Endothelial cell of umbilical vein (primary cell): ENCODE measurements at regions not wholly inside any gene's neighbourhood (a gene's known extent, or its start where the extent isn't known, plus 50 kb on each side); places are given as distances from the start of the nearest gene placed in this dataset.

Source experiments
- BruUV-seq: library from RNA; stranded (reverse); fragments of 400-500 nt; replicated peaks from 2 replicates; lab custom pipeline; 2021; lab: Mats Ljungman, UMichigan
- CTCF ChIA-PET: fragments of 300-600, 350-600 bp; sonication (Branson Sonifier 250); formaldehyde crosslinking; loops from one replicate; lab custom pipeline; 2021; ENCODE audit warnings: antibody characterized with exemption, inconsistent platforms; lab: Charles Lee
- POLR2A ChIA-PET: fragments of 300-600, 350-600 bp; sonication (Branson Sonifier 250); formaldehyde crosslinking; loops from one replicate; lab custom pipeline; 2021; ENCODE audit warnings: antibody characterized with exemption, inconsistent platforms; lab: Charles Lee
- DNase-seq: peaks from one replicate; pipeline ENCODE4 v3.0.0-alpha.2; 2011; ENCODE audit warnings: low read depth, low spot score
- FAIRE-seq: peaks from 2 replicates; lab custom pipeline; 2011; peaks lifted over from hg19 to GRCh38; lab: Jason Lieb, UNC
- H2AFZ ChIP-seq: 2 replicates; pipeline ENCODE4 v1.6.0; 2012; ENCODE audit warnings: low read depth, low read length, control low read depth, inconsistent platforms
- H3K27ac ChIP-seq: 2 replicates; pipeline ENCODE4 v1.5.1; 2011; ENCODE audit warnings: low read depth, mild to moderate bottlenecking, control low read depth, low read length, moderate library complexity; ENCODE audit not compliant: insufficient read depth
- H3K27me3 ChIP-seq, 2 experiments: 2 replicates each; pipeline versions ENCODE4 v1.6.0 to v1.6.1; 2011; ENCODE audit warnings: low read length in 2 of 2, mixed read lengths in 1 of 2; ENCODE audit not compliant: control insufficient read depth in 2 of 2, insufficient read depth in 2 of 2
- H3K36me3 ChIP-seq, 2 experiments: 2 replicates in 1 of 2; 3 replicates in 1 of 2; pipeline ENCODE4 v1.5.1; 2011; ENCODE audit warnings: low read length in 2 of 2, mild to moderate bottlenecking in 1 of 2, moderate library complexity in 1 of 2; ENCODE audit not compliant: control insufficient read depth in 2 of 2, insufficient read depth in 2 of 2; ENCODE audit errors: extremely low read depth in 1 of 2
- H3K4me1 ChIP-seq: 3 replicates; pipeline ENCODE4 v1.5.1; 2011; ENCODE audit warnings: mild to moderate bottlenecking, low read length; ENCODE audit not compliant: control insufficient read depth, insufficient read depth; ENCODE audit errors: extremely low read depth
- H3K4me2 ChIP-seq: 2 replicates; pipeline ENCODE4 v1.6.1; 2011; ENCODE audit warnings: low read length, control low read depth, mixed read lengths; ENCODE audit not compliant: insufficient read depth
- H3K4me3 ChIP-seq, 3 experiments: fragments of 200-600 bp in 1 of 3; sonication (generic), shearing (Covaris generic) in 1 of 3; replicated peaks in 1 of 3; 2 replicates each; pipeline ENCODE4 v1.5.1; 2011 to 2016; ENCODE audit warnings: control low read depth in 3 of 3, low read length in 3 of 3, mild to moderate bottlenecking in 2 of 3, inconsistent platforms in 1 of 3, low read depth in 1 of 3, moderate library complexity in 1 of 3; ENCODE audit not compliant: insufficient read depth in 1 of 3
- H3K79me2 ChIP-seq: 2 replicates; pipeline ENCODE4 v1.6.0; 2012; ENCODE audit warnings: low read length, inconsistent platforms; ENCODE audit not compliant: control insufficient read depth, insufficient read depth
- H3K9ac ChIP-seq: replicated peaks from 2 replicates; pipeline ENCODE3; 2011; ENCODE audit warnings: low read length, control low read depth; ENCODE audit not compliant: insufficient read depth; ENCODE audit errors: extremely low read depth
- H3K9me1 ChIP-seq: replicated peaks from 3 replicates; pipeline ENCODE4 v1.6.0; 2011; ENCODE audit warnings: mild to moderate bottlenecking, low read length; ENCODE audit not compliant: control insufficient read depth, insufficient read depth; ENCODE audit errors: extremely low read depth
- H3K9me3 ChIP-seq: replicated peaks from 2 replicates; pipeline ENCODE4 v1.5.1; 2012; ENCODE audit warnings: low read length, inconsistent platforms; ENCODE audit not compliant: control insufficient read depth, insufficient read depth
- H4K20me1 ChIP-seq: replicated peaks from 2 replicates; pipeline ENCODE3; 2011; ENCODE audit warnings: mild to moderate bottlenecking, low read length; ENCODE audit not compliant: control insufficient read depth, insufficient read depth; ENCODE audit errors: extremely low read depth
- CTCF ChIP-seq, 2 donors: IDR thresholded peaks; 1 replicate in 1 of 2; 2 replicates in 1 of 2; pipeline ENCODE4 v1.5.1; 2011; ENCODE audit warnings: low read length in 2 of 2, mild to moderate bottlenecking in 2 of 2, moderate library complexity in 2 of 2, control low read depth in 1 of 2, inconsistent platforms in 1 of 2, low read depth in 1 of 2; ENCODE audit not compliant: insufficient read depth in 1 of 2; ENCODE audit errors: extremely low read depth in 1 of 2
- EZH2 ChIP-seq: IDR thresholded peaks from 2 replicates; pipeline ENCODE4 v1.6.1; 2012; ENCODE audit warnings: borderline replicate concordance, low read depth, mild to moderate bottlenecking, moderate library complexity, low read length, inconsistent platforms; ENCODE audit not compliant: severe bottlenecking
- GATA2 ChIP-seq: IDR thresholded peaks from 2 replicates; pipeline ENCODE4 v1.7.0; 2011; ENCODE audit warnings: low read depth, mild to moderate bottlenecking, moderate library complexity, mixed read lengths, low read length; ENCODE audit not compliant: insufficient read length, insufficient read depth
- JUN ChIP-seq: IDR thresholded peaks from 2 replicates; pipeline ENCODE4 v1.6.1; 2011; ENCODE audit warnings: borderline replicate concordance, low read depth; ENCODE audit not compliant: insufficient read length, insufficient read depth
- MAX ChIP-seq: IDR thresholded peaks from 2 replicates; pipeline ENCODE4 v1.6.1; 2011; ENCODE audit not compliant: insufficient read depth, insufficient read length
- MYC ChIP-seq: IDR thresholded peaks from one replicate; pipeline ENCODE4 v1.6.1; 2011; ENCODE audit warnings: mild to moderate bottlenecking, low read depth, low read length
- POLR2A ChIP-seq: IDR thresholded peaks from 2 replicates; pipeline ENCODE4 v1.6.1; 2012; ENCODE audit warnings: low read depth, mild to moderate bottlenecking, control low read depth, low read length
- POLR2AphosphoS5 ChIP-seq: IDR thresholded peaks from 2 replicates; pipeline ENCODE4 v1.6.1; 2012; ENCODE audit warnings: low read depth, mild to moderate bottlenecking, control low read depth, low read length, moderate library complexity; ENCODE audit not compliant: insufficient read depth
- dilution Hi-C: fragments of 300-500 bp; cut with MboI; formaldehyde crosslinking; loops from one replicate; pipeline ENCODE4 v1.15.0; 2019; ENCODE audit warnings: low sequenced_read_pairs; ENCODE audit not compliant: extremely low pct_ligation_motif_present
- intact Hi-C: fragments of 100-400 bp; cut with micrococcal nuclease; formaldehyde crosslinking; loops from one replicate; pipeline ENCODE4 v1.10.0; 2022

GRCh38 chr12:14201291-14201690 lies 164.2 kb upstream of the ATF7IP start:
- POLR2A ChIA-PET = no interaction called here
- Histone ChIP-seq H3K9me3 (no peaks in the 10 kb centered on the region), H3K4me1 (no peaks in the 10 kb centered on the region), H3K9ac (no peak overlapping the region), H3K27ac (no peak overlapping the region), H4K20me1 (no peaks in the 10 kb centered on the region), H3K36me3 (no peaks in the 10 kb centered on the region), H3K4me3 (no peak overlapping the region), H3K4me2 (no peak overlapping the region), H3K27me3 (no peaks in the 10 kb centered on the region), H3K79me2 (no peaks in the 10 kb centered on the region), H3K9me1 (no peaks in the 10 kb centered on the region), H2AFZ (no peak overlapping the region)
- dilution Hi-C loops = no loop called here
- BruUV-seq = no TSS peak
- intact Hi-C loops = no loop called here
- FAIRE-seq (no peak), DNase-seq (no peak)
- CTCF ChIA-PET = no interaction called here
- no peak for TF ChIP-seq GATA2
- TF ChIP-seq EZH2 = no peak
- TF ChIP-seq CTCF (IDR thresholded peaks at IDR 0.05; ENCODE audit: extremely low read depth in 1 of 2, insufficient read depth in 1 of 2, low read depth in 1 of 2, low read length in 2 of 2) = no peak
- TF ChIP-seq JUN = no peak
- no peak for TF ChIP-seq MYC
- TF ChIP-seq POLR2AphosphoS5 = no peak
- TF ChIP-seq POLR2A = no peak
- TF ChIP-seq MAX = no peak
